ENCODE measurements at regions not wholly inside any gene's neighbourhood (a gene's known extent, or its start where the extent isn't known, plus 50 kb on each side); places are given as distances from the start of the nearest gene placed in this dataset.

- TF ChIP-seq BACH2 (CRISPR knock-in tag; IDR thresholded peaks at IDR 0.05; ENCODE audit: borderline replicate concordance) (no peak), ZC3H10 (CRISPR knock-in tag; IDR thresholded peaks at IDR 0.05) (no peak), ESRRG (CRISPR knock-in tag; IDR thresholded peaks at IDR 0.05) (no peak), RARB (CRISPR knock-in tag; IDR thresholded peaks at IDR 0.05) (no peak), ZFP3 (CRISPR knock-in tag; IDR thresholded peaks at IDR 0.05) (no peak), CSRNP3 (CRISPR knock-in tag; IDR thresholded peaks at IDR 0.05) (no peak), TCF4 (CRISPR knock-in tag; IDR thresholded peaks at IDR 0.05; ENCODE audit: borderline replicate concordance) (no peak), GLIS3 (CRISPR knock-in tag; IDR thresholded peaks at IDR 0.05) (no peak), ZFP30 (CRISPR knock-in tag; IDR thresholded peaks at IDR 0.05) (no peak), ZNF8 (CRISPR knock-in tag; IDR thresholded peaks at IDR 0.05) (no peak), ZNF70 (CRISPR knock-in tag; IDR thresholded peaks at IDR 0.05) (no peak), ARNTL (CRISPR knock-in tag; IDR thresholded peaks at IDR 0.05; ENCODE audit: borderline replicate concordance, low read depth) (no peak), TSHZ2 (CRISPR knock-in tag; IDR thresholded peaks at IDR 0.05) (no peak), ZNF565 (CRISPR knock-in tag; conservative IDR thresholded peaks at IDR 0.05; ENCODE audit: low read depth) (no peak)
These were observed 399.0 kb upstream of the MEF2C start for GRCh38 chr5:89281766-89282553.
